Lung microvascular endothelial cell (primary cell): ENCODE measurements at regions not wholly inside any gene's neighbourhood (a gene's known extent, or its start where the extent isn't known, plus 50 kb on each side); places are given as distances from the start of the nearest gene placed in this dataset.
"Not testable (repeated sequence)": the region's sequence is repeated elsewhere in the genome, so short reads cannot be mapped to it uniquely, and the experiment has no call there.

Source experiments
- DNase-seq, 2 donors: peaks; one replicate each; pipeline versions ENCODE4 v3.0.0 to v3.0.0-alpha.2; 2010; ENCODE audit warnings: low read depth in 2 of 2

- no peak for DNase-seq
Measured at GRCh38 chr16:6728381-6728780, 604.3 kb upstream of the RBFOX1 start.

GRCh38 chr16:6726621-6727020 is 606.0 kb upstream of the RBFOX1 start:
- DNase-seq, result no peak

- no peak for DNase-seq
Measured at GRCh38 chr16:6725634-6726331, 606.9 kb upstream of the RBFOX1 start.

- DNase-seq, result not testable (repeated sequence)
Measured at GRCh38 chr16:6725206-6725605, 607.4 kb upstream of the RBFOX1 start.

DNA sequence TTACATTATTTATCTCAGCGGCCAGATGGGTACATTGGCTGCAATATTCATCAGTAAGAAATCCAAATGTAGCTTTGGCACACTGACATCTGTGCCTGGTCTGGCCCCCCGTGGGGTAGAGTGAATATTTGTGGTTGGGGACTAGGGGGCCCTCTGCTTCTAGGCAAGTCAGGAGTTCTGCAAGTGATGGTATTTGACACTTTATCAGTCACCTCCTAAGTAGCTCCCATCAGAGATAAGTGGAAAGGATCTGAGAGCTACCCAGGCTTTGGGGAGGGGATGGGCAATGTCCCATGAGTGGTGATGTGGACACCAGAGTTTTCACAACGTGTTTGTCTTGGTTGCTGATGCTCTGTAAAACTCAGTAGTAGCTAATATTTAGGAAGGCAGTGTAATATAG is 609.9 kb upstream of the RBFOX1 start:
- DNase-seq, result no peak

DNA sequence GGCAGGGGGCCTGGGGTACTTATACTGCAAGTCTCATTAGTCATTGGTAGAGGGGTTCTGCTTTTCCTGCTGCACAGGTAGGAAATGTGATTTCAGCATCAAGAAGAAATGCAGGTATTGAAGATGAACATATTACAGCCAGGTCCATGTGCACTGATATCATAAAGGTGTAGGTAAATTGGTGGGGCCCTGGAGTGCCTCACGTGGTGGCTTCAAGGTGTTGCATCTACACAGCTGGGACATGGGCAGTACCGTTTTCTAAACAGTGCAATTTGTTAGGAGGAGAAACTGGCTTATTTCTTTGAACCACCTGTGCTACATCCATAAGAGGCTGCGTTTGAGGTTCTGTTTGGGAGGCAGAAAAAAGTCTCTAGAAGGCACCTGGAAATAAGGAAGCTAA is 618.1 kb upstream of the RBFOX1 start:
- no peak for DNase-seq

- no peak for DNase-seq
Measured at GRCh38 chr16:6709736-6710135, 622.9 kb upstream of the RBFOX1 start.

- no peak for DNase-seq
Measured at GRCh38 chr16:6708576-6709215, 623.9 kb upstream of the RBFOX1 start.

DNA sequence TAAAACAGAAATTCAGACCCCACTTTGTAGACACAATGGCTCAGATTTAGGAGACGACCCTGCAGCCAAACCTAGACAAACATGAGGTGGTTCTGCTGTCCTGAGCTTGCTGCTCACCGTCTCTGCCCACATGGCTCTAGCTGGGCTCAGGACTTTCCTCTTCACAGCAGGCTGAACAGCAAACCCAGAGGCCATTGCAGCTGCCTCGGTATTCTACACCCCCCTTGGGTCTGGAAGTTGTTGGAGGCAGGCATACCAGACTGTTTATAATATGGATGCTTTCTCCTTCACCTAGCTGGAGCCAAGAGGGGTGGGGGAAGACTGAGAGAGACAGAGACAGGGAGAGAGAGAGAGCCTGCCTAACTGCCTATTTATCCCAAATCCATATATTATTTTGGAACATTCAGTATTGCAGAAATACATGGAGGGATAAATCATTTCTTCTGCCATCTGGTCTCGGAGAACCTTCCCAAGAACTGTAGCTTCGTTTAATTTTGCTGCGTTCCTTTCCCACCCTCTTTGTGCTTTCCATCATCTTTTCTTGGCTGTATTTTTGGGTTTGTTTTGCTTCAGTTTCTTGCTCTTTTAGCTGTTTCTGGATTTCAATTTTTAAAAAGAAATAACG is 628.2 kb upstream of the RBFOX1 start:
- DNase-seq, result no peak

- no peak for DNase-seq
Measured at GRCh38 chr16:6701096-6701495, 631.5 kb upstream of the RBFOX1 start.

DNA sequence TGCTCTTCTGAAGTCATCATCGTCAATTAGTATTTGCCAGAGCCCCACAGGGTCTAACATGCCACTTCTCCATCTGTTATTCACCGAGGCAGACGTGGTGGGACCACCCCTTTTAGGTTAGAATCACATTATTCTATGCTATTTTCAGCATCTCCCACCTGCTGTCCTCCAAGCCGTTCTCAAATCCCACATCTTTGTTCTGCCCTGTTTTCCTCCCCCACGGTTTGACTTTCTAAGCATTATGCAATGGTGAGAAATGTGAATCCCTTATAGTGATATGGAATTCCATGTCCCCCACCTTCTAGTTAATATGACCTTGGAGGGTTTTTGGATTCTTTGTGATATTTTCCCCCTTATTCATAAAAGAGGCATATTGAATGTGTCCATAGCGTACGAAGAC is 634.1 kb upstream of the RBFOX1 start:
- no peak for DNase-seq

DNA sequence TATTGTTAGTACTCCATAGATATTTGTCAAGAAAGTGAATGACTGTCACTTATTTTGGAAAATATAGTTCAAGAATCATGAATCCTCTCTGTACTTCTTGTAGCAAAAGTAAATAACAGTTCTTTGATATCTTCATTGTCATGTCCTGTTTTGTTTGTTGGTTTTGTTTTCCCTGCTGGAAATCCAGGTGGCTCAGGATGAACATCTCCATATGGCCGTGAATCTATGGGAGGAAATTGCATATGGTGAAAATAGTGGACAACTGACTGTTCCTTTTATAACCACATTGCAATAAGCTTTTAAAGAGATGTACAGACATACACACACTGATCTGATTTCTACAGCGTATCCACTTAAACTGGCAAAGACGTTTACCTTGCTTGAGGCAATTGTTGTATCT is 637.0 kb upstream of the RBFOX1 start:
- no peak for DNase-seq

- DNase-seq, result no peak
Measured at GRCh38 chr16:6694636-6695035, 638.0 kb upstream of the RBFOX1 start.

DNA sequence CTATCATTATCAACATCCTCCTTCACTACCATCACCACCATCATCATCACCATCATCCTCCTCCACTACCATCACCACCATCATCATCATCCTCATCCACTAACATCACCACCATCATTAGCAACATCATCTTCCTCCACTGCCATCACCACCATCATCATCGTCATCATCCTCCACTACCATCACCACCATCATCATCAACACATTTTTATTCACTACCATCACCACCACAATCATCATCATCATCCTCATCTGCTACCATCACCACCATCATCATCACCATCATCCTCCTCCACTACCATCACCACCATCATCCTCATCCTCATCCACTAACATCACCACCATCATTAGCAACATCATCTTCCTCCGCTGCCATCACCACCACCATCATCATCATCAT is 639.2 kb upstream of the RBFOX1 start:
- not testable (repeated sequence) for DNase-seq

DNA sequence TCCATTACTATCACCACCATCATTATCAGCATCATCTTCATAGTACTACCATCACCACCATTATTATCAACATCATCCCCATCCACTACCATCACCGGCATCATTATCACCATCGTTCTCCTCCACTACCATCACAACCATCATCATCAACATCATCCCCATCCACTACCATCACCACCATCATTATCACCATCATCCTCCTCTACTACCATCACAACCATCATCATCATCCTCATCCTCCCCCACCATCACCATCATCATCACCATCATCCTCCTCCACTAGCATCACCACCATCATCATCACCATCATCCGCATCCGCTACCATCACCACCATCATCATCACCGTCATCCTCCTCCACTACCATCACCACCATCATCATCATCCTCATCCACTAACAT is 639.8 kb upstream of the RBFOX1 start:
- no peak for DNase-seq

DNA sequence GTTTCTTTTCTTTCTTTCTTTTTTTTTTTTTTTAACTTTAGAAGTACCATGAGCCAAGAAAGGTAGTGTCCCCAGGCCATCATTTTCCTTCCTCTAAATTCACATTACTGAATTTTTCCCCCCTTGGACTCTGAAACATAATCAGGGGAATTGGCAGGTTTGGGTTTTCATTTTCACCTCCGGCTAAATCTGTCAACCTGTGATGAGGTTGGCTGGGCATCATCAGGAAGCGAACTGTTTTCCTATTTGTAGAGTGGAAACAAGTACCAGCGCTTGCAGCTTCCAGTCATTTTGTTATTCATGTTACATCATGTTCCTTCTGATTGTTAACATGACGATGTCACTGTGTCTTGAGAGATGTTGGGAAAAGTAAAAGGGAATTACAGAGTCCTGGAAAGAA is 641.9 kb upstream of the RBFOX1 start:
- DNase-seq, result no peak

DNA sequence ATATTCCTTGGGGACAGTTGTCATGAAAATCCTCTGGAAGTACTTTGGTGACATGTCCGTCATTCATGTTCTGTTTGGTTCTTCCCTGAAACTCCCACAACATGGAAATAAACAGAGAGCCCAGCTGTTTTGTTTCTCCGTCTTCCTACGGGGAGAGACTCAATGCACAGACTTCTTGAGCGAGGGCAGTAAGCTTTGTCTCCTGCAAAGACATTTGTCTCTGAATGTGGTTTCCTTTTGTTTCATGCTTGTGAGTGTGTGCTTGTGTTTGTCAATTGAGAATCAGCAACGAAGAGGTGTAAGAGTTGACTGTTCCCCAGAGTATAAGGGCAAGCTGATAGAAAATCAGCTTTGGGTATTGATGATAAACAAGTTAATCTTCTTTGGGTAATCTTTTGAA is 643.0 kb upstream of the RBFOX1 start:
- no peak for DNase-seq

GRCh38 chr16:6687593-6687992 is 645.1 kb upstream of the RBFOX1 start:
- DNase-seq, result no peak

DNA sequence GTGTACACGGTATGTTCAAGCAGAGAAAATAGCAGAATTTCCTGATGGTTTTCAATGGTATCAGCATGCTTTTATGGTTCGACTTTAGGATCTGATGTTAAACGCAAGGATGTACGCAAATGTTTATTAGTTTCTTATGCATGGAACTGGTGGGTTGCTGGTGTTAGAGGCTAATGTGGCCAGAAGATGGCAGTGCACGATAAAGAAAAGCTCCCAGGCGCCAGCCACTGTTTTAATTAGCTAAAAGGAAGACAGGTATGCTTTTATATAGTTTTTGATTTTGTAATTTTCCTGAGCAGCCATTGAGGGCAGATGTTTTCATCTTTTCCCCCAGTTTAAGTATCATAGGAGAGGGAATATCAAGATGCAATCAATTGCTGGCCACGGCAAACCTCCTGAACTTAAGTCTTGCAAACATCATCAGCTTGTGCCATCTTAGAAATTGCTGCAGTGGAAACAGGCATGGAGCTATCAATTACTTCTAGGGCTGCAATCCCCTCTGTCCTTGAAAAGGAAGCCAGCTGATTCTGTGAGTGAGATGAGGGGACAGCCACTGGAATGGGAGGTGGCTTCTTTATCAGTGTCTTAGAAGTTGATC is 648.5 kb upstream of the RBFOX1 start:
- DNase-seq, result peak; percentile 4 to 23

DNA sequence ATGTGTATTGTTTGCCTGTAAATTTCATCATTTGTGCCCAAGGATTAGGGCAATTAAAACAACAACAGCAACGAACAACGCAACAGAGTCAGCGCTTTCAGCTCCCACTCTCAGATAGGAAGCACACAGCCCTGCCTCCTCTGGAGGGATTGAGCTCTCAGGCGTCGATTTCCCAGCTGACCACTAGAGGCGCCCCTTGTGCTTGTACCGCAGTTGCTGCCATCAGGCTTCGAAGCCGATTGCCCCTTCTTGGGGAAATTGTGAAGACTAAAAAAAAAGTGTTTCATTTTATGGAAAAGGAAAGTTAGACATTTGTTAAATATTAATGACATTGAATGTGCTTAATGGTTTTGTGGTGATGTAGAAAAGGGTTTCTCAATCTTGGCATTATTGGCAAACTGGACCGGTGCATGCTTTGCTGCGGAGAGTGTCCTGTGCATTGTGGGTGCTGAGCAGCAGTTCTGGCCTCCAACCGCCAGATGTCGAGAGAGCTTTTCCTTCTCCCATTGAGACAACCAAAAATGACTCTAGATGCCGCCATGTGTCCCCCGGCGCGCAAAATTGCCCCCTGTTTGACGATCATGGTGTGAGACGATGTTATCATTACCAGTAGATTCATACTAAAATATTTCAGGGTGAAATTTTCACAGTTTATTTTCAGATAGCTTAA is 650.4 kb upstream of the RBFOX1 start:
- DNase-seq, result peak in 1 of 2 donors; percentile 5

- no peak for DNase-seq
Measured at GRCh38 chr16:6678586-6678985, 654.1 kb upstream of the RBFOX1 start.

- DNase-seq, result no peak
Measured at GRCh38 chr16:6674071-6674470, 658.6 kb upstream of the RBFOX1 start.
